HFFc6 (cell line): ENCODE measurements at regions not wholly inside any gene's neighbourhood (a gene's known extent, or its start where the extent isn't known, plus 50 kb on each side); places are given as distances from the start of the nearest gene placed in this dataset.

Source experiments
- DNase-seq: peaks from one replicate; pipeline ENCODE4 v3.0.0-alpha.2; 2018
- H3K27ac Mint-ChIP-seq: 2 replicates; pipeline ENCODE4 v1.8.0; 2020; ENCODE audit warnings: mild to moderate bottlenecking, mixed read lengths
- H3K27me3 Mint-ChIP-seq: 2 replicates; pipeline ENCODE4 v1.8.0; 2021; ENCODE audit warnings: mild to moderate bottlenecking, moderate library complexity, mixed read lengths; ENCODE audit not compliant: insufficient read depth
- H3K36me3 Mint-ChIP-seq: 2 replicates; pipeline ENCODE4 v1.8.0; 2021; ENCODE audit warnings: low read depth, mixed read lengths
- H3K4me1 Mint-ChIP-seq: 2 replicates; pipeline ENCODE4 v1.8.0; 2020; ENCODE audit warnings: low read depth, mixed read lengths
- H3K4me3 Mint-ChIP-seq: 2 replicates; pipeline ENCODE4 v1.8.0; 2020; ENCODE audit warnings: mild to moderate bottlenecking, moderate library complexity, mixed read lengths
- H3K9me3 Mint-ChIP-seq: 2 replicates; pipeline ENCODE4 v1.8.0; 2020; ENCODE audit warnings: mild to moderate bottlenecking, mixed read lengths
- TF ChIP-seq, protein P1 (sequence below): fragments of 200-600 bp; sonication (generic); IDR thresholded peaks from 2 replicates; pipeline ENCODE4 v1.5.0; 2021; ENCODE audit warnings: antibody characterized with exemption, mild to moderate bottlenecking

DNA sequence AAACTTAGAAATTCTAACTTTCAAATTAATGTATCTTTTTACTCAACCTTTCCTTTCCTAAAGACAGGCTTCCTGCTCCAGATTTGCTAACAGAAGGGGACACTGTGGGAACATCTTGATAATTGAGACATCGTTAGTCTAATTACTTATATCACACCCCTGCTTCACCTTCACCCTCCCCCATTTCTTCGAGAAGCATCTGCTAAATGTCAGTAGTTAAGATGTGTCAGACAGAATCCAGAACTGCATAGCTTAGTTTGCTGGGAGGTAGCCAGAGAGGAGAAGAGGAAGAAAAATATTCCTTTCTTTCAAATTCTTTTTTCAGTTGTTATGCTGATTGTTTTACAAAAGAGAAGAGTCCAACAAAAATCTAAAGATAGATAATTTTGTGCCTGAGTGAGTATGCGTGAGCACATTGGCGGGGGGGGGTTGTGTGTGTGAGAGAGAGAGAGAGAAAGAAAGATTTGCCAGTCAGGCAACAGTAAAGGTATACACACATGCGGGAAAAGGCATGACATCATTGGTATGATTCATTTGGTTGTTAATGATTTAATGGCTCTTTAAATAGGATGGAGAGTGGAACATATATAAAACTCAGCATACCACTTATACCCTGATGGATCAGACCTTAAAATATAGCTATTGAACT, 192.4 kb downstream of the PTN start:
- Mint-ChIP-seq H3K9me3 (no peaks in the 10 kb centered on the region), H3K27me3 (no peaks in the 10 kb centered on the region), H3K4me3 (no peak overlapping the region), H3K36me3 (no peaks in the 10 kb centered on the region; the same call in 1 of the 2 replicates), H3K27ac (peak overlapping the region; percentile 51), H3K4me1 (peaks cover 43% of the 10 kb centered on the region)
- TF ChIP-seq, protein P1, sequence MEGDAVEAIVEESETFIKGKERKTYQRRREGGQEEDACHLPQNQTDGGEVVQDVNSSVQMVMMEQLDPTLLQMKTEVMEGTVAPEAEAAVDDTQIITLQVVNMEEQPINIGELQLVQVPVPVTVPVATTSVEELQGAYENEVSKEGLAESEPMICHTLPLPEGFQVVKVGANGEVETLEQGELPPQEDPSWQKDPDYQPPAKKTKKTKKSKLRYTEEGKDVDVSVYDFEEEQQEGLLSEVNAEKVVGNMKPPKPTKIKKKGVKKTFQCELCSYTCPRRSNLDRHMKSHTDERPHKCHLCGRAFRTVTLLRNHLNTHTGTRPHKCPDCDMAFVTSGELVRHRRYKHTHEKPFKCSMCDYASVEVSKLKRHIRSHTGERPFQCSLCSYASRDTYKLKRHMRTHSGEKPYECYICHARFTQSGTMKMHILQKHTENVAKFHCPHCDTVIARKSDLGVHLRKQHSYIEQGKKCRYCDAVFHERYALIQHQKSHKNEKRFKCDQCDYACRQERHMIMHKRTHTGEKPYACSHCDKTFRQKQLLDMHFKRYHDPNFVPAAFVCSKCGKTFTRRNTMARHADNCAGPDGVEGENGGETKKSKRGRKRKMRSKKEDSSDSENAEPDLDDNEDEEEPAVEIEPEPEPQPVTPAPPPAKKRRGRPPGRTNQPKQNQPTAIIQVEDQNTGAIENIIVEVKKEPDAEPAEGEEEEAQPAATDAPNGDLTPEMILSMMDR: no peak
- no peak for DNase-seq

DNA sequence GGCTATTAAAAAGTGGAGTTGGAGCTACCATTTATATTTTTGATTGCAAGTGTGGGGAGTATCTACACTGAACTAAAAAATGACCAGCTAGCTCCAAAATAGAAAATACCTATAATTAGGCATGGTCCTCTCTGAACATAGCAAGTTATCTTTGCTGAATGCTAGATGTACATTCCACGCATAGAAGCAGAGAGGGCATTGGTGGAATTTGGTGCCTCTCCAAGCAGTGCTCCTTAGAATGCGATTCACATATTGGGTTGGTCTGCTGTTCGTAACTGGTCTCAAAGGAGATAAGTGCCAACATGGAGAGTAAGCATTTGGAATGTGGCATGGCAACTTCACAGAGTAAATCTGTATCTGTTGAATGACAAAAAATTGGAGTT, 196.2 kb downstream of the PTN start:
- TF ChIP-seq, protein P1: no peak
- Mint-ChIP-seq H3K36me3 (peaks cover 12% of the 10 kb centered on the region), H3K9me3 (peaks cover 10% of the 10 kb centered on the region; the same call in 1 of the 2 replicates), H3K27me3 (no peaks in the 10 kb centered on the region), H3K4me1 (peaks cover 69% of the 10 kb centered on the region), H3K4me3 (peak overlapping the region; percentile 77), H3K27ac (peak overlapping the region; percentile 89)
- DNase-seq: no peak

DNA sequence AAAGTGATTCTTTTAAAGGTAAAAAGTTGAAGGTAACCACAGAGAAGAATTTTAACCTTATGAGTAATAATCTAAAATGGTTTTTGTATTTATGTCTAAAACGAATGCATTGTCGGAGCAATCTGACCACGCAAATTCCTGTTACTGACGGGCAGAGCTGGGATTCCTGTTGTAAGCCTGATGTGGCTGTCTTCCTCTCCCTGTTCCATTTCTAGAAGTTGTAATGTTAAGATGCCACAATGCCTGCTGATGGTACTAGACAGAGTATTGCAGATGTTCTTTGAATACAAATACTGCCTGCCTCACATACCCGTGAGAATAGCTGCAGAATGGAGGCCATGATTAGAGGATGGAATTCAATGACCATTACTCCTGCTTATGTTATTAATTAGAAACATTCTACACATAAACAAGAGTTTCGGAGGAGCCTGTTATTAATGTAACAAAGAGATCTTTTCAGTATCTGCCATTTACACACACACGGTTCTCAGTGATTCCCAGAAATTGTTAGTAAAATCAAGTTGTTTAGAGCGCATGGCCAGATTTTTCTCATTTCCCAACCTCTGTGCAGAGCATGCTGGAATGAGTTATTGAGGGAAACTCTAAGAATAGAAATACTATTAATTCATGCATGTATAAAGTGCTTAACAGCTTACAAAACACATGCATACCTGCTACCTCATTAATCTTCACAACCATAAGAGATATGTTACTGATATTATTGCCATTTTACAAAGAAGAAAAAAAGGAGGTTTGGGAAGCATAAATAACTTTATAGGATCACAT, 196.8 kb downstream of the PTN start:
- Mint-ChIP-seq H3K36me3 (peaks cover 12% of the 10 kb centered on the region), H3K4me3 (peak overlapping the region; percentile 77), H3K27ac (peak overlapping the region; percentile 89), H3K27me3 (no peaks in the 10 kb centered on the region), H3K4me1 (peaks cover 72% of the 10 kb centered on the region), H3K9me3 (peaks cover 10% of the 10 kb centered on the region; the same call in 1 of the 2 replicates)
- peak; percentile 63 for DNase-seq
- TF ChIP-seq, protein P1: no peak

DNA sequence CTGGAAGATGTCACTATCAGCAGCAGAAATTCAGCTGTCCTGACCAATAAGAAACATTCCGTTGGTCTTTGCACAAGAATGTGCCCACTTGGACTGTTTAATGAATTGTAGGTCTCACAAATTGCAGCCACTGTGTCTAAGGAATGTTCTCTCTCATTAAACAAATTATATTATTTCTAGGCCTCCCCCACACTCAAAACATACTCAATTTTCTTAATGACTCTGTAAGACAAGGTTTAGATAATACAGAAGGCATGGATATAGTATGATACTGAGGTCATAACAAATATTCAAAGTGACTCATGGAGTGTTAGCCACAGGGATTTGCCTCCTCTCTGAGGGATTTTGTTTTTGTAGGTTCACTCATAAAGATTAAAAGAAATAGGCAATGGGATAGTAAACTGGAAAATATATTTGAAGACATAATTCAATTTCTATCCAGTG, 197.5 kb downstream of the PTN start:
- TF ChIP-seq, protein P1: no peak
- no peaks in the 10 kb centered on the region for H3K27me3 Mint-ChIP-seq
- peaks cover 12% of the 10 kb centered on the region for H3K36me3 Mint-ChIP-seq
- H3K4me3 Mint-ChIP-seq: peak overlapping the region; percentile 77
- peaks cover 10% of the 10 kb centered on the region; the same call in 1 of the 2 replicates for H3K9me3 Mint-ChIP-seq
- peak overlapping the region; percentile 89 for H3K27ac Mint-ChIP-seq
- DNase-seq: peak; percentile 77
- peaks cover 72% of the 10 kb centered on the region for H3K4me1 Mint-ChIP-seq

DNA sequence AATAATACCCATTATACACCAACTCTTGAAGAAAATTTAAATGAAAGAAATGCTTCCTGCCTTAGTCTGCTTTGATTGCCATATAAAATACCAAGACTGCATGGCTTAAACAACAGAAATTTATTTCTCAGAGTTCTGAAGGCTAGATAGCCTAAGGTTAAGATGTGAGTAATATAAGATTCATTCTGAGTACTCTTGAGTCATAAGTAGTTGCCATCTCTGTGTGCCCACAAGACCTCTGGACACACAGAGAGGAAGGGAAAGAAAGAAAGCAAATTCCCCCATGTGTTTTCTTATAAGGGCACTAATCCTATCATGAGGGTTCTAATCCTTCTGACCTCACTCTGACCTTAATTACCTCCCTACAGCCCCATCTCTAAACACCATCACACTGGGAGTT, 201.2 kb downstream of the PTN start:
- H3K36me3 Mint-ChIP-seq: peaks cover 12% of the 10 kb centered on the region
- TF ChIP-seq, protein P1: no peak
- H3K9me3 Mint-ChIP-seq: peaks cover 17% of the 10 kb centered on the region; the same call in 1 of the 2 replicates
- H3K4me1 Mint-ChIP-seq: peaks cover 50% of the 10 kb centered on the region
- no peaks in the 10 kb centered on the region for H3K27me3 Mint-ChIP-seq
- H3K4me3 Mint-ChIP-seq: no peak overlapping the region
- peak; percentile 62 for DNase-seq
- H3K27ac Mint-ChIP-seq: peak overlapping the region; percentile 65
